GM18861 (cell line): ENCODE measurements at regions not wholly inside any gene's neighbourhood (a gene's known extent, or its start where the extent isn't known, plus 50 kb on each side); places are given as distances from the start of the nearest gene placed in this dataset.

ENCODE experiments used
- ATAC-seq: cut with Tn5 transposase; IDR thresholded peaks from one replicate; pipeline ENCODE4 v1.9.1; 2021; ENCODE audit not compliant: unreplicated experiment

GRCh38 chr4:37058826-37059225 lies 185.7 kb upstream of the NWD2 start:
- no peak for ATAC-seq

- no peak for ATAC-seq
Measured at GRCh38 chr4:37066159-37066558, 178.4 kb upstream of the NWD2 start.

GRCh38 chr4:37068580-37068979 lies 176.0 kb upstream of the NWD2 start:
- no peak for ATAC-seq

GRCh38 chr4:37070041-37070440 lies 174.5 kb upstream of the NWD2 start:
- ATAC-seq = no peak

GRCh38 chr4:37071576-37071975 lies 173.0 kb upstream of the NWD2 start:
- no peak for ATAC-seq

- ATAC-seq = no peak
Measured at GRCh38 chr4:37073226-37073840, 171.2 kb upstream of the NWD2 start.

- ATAC-seq = no peak
Measured at GRCh38 chr4:37082912-37083311, 161.6 kb upstream of the NWD2 start.

GRCh38 chr4:37095925-37096324 lies 148.6 kb upstream of the NWD2 start:
- ATAC-seq = no peak

GRCh38 chr4:37101182-37101581 lies 143.4 kb upstream of the NWD2 start:
- no peak for ATAC-seq

- ATAC-seq = no peak
Measured at GRCh38 chr4:37101686-37102085, 142.9 kb upstream of the NWD2 start.

- ATAC-seq = no peak
Measured at GRCh38 chr4:37109756-37110155, 134.8 kb upstream of the NWD2 start.

- no peak for ATAC-seq
Measured at GRCh38 chr4:37124800-37125199, 119.7 kb upstream of the NWD2 start.

GRCh38 chr4:37126051-37126450 lies 118.5 kb upstream of the NWD2 start:
- no peak for ATAC-seq

- ATAC-seq = no peak
Measured at GRCh38 chr4:37130465-37130864, 114.1 kb upstream of the NWD2 start.

GRCh38 chr4:37132351-37132974 lies 112.1 kb upstream of the NWD2 start:
- ATAC-seq = no peak

GRCh38 chr4:37132975-37133360 lies 111.6 kb upstream of the NWD2 start:
- no peak for ATAC-seq

GRCh38 chr4:37138019-37138653 lies 106.4 kb upstream of the NWD2 start:
- ATAC-seq = peak; percentile 57

GRCh38 chr4:37138789-37139188 lies 105.8 kb upstream of the NWD2 start:
- ATAC-seq = peak; percentile 59

- no peak for ATAC-seq
Measured at GRCh38 chr4:37139987-37140386, 104.6 kb upstream of the NWD2 start.

GRCh38 chr4:37146260-37146659 lies 98.3 kb upstream of the NWD2 start:
- ATAC-seq = no peak

- no peak for ATAC-seq
Measured at GRCh38 chr4:37157476-37158167, 86.9 kb upstream of the NWD2 start.

GRCh38 chr4:37160653-37161052 lies 83.9 kb upstream of the NWD2 start:
- no peak for ATAC-seq
